ENCODE measurements at regions not wholly inside any gene's neighbourhood (a gene's known extent, or its start where the extent isn't known, plus 50 kb on each side); places are given as distances from the start of the nearest gene placed in this dataset.

- no peak for TF ChIP-seq CTCF (IDR thresholded peaks at IDR 0.05; ENCODE audit: low read depth, low read length)
- H3K4me3 ChIP-seq (replicated peaks in 1 of 2; ENCODE audit: low read depth in 2 of 2, low read length in 2 of 2): no peak overlapping the region
- no peak for DNase-seq (ENCODE audit: low read depth in 2 of 2)
Measured at GRCh38 chr2:108079736-108080135, 93.4 kb downstream of the SLC5A7 start.

GRCh38 chr2:108080177-108080576 is 93.9 kb downstream of the SLC5A7 start:
- no peak for DNase-seq (ENCODE audit: low read depth in 2 of 2)
- H3K4me3 ChIP-seq (replicated peaks in 1 of 2; ENCODE audit: low read depth in 2 of 2, low read length in 2 of 2): no peak overlapping the region
- no peak for TF ChIP-seq CTCF (IDR thresholded peaks at IDR 0.05; ENCODE audit: low read depth, low read length)

GRCh38 chr2:108082978-108083377 is 96.7 kb downstream of the SLC5A7 start:
- DNase-seq (ENCODE audit: low read depth in 2 of 2): no peak
- no peak overlapping the region for H3K4me3 ChIP-seq (replicated peaks in 1 of 2; ENCODE audit: low read depth in 2 of 2, low read length in 2 of 2)
- no peak for TF ChIP-seq CTCF (IDR thresholded peaks at IDR 0.05; ENCODE audit: low read depth, low read length)

DNA sequence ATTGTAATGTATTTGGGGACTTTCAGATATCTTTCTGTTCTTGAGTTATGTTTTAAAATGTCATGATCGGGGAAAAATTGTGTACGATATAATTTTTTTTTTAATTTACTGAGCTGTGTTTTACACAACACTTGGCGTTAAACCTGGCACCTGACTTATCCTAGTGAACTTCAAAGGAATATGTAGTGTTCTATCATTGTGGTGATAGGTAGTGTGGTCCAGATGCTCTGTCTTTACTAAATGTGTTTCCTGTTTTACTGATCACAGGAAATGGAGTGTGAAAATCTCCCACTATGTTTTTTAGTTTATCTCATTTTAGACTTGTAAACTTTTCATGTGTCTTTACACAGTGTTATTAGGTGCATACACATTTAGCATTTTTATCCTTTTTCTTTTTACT is 98.0 kb downstream of the SLC5A7 start:
- no peak for TF ChIP-seq CTCF (IDR thresholded peaks at IDR 0.05; ENCODE audit: low read depth, low read length)
- DNase-seq (ENCODE audit: low read depth in 2 of 2): no peak
- no peak overlapping the region for H3K4me3 ChIP-seq (replicated peaks in 1 of 2; ENCODE audit: low read depth in 2 of 2, low read length in 2 of 2)

DNA sequence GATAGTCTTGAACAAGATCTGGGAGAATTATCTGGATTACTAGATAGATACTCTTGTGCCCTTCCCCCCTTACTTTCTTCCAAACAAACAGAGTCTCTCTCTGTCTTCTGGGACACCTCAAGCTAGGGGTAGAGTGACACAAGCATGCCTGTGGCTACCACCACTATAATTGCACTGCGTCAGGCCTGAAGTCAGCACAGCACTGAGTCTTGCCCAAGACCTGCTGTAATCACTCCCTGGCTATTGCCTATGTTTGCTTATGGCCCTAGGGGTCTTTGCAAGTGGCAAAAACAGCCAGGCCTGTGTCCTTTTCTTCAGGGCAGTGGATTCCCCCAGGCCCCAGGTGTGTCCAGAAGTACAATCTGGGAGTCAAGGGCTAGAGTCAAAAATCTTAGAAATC is 106.6 kb downstream of the SLC5A7 start:
- no peak overlapping the region for H3K4me3 ChIP-seq (replicated peaks in 1 of 2; ENCODE audit: low read depth in 2 of 2, low read length in 2 of 2)
- no peak for TF ChIP-seq CTCF (IDR thresholded peaks at IDR 0.05; ENCODE audit: low read depth, low read length)
- no peak for DNase-seq (ENCODE audit: low read depth in 2 of 2)

GRCh38 chr2:108101481-108101880 is 115.2 kb downstream of the SLC5A7 start:
- no peak for TF ChIP-seq CTCF (IDR thresholded peaks at IDR 0.05; ENCODE audit: low read depth, low read length)
- H3K4me3 ChIP-seq (replicated peaks in 1 of 2; ENCODE audit: low read depth in 2 of 2, low read length in 2 of 2): no peak overlapping the region
- DNase-seq (ENCODE audit: low read depth in 2 of 2): no peak

- no peak for DNase-seq (ENCODE audit: low read depth in 2 of 2)
- TF ChIP-seq CTCF (IDR thresholded peaks at IDR 0.05; ENCODE audit: low read depth, low read length): no peak
Measured at GRCh38 chr2:108106731-108107130, 120.4 kb downstream of the SLC5A7 start.

More at GRCh38 chr2:108106731-108107130, 120.4 kb downstream of the SLC5A7 start:
- no peak overlapping the region for H3K4me3 ChIP-seq (replicated peaks in 1 of 2; ENCODE audit: low read depth in 2 of 2, low read length in 2 of 2)
